NAMALWA (cell line): ENCODE measurements at regions not wholly inside any gene's neighbourhood (a gene's known extent, or its start where the extent isn't known, plus 50 kb on each side); places are given as distances from the start of the nearest gene placed in this dataset.

Experiments
- DNase-seq: peaks from one replicate; pipeline ENCODE4 v3.0.0-alpha.2; 2015; ENCODE audit warnings: low spot score

GRCh38 chr3:159763602-159764489 is 224.8 kb upstream of the IL12A start:
- DNase-seq, result no peak

- no peak for DNase-seq
Measured at GRCh38 chr3:159764490-159765029, 224.1 kb upstream of the IL12A start.

- DNase-seq, result no peak
Measured at GRCh38 chr3:159765030-159765859, 223.4 kb upstream of the IL12A start.

- no peak for DNase-seq
Measured at GRCh38 chr3:159765860-159766294, 222.8 kb upstream of the IL12A start.

- DNase-seq, result peak; percentile 7
Measured at GRCh38 chr3:159766563-159767185, 222.0 kb upstream of the IL12A start.

- DNase-seq, result no peak
Measured at GRCh38 chr3:159770998-159771397, 217.6 kb upstream of the IL12A start.

GRCh38 chr3:159771865-159772611 is 216.6 kb upstream of the IL12A start:
- no peak for DNase-seq

GRCh38 chr3:159773706-159774105 is 214.9 kb upstream of the IL12A start:
- DNase-seq, result no peak

GRCh38 chr3:159775372-159775961 is 213.2 kb upstream of the IL12A start:
- no peak for DNase-seq

- DNase-seq, result no peak
Measured at GRCh38 chr3:159776779-159777178, 211.9 kb upstream of the IL12A start.

- DNase-seq, result no peak
Measured at GRCh38 chr3:159779883-159780282, 208.8 kb upstream of the IL12A start.

GRCh38 chr3:159781867-159782266 is 206.8 kb upstream of the IL12A start:
- no peak for DNase-seq

GRCh38 chr3:159782724-159783421 is 205.8 kb upstream of the IL12A start:
- no peak for DNase-seq

GRCh38 chr3:159783780-159784742 is 204.6 kb upstream of the IL12A start:
- DNase-seq, result no peak

- no peak for DNase-seq
Measured at GRCh38 chr3:159785273-159785708, 203.3 kb upstream of the IL12A start.

GRCh38 chr3:159786489-159787177 is 202.0 kb upstream of the IL12A start:
- DNase-seq, result no peak

GRCh38 chr3:159787178-159787574 is 201.5 kb upstream of the IL12A start:
- no peak for DNase-seq

- DNase-seq, result no peak
Measured at GRCh38 chr3:159787794-159788205, 200.8 kb upstream of the IL12A start.

- no peak for DNase-seq
Measured at GRCh38 chr3:159788291-159788690, 200.3 kb upstream of the IL12A start.
